Heart left ventricle (tissue), 13 donors: ENCODE measurements at regions not wholly inside any gene's neighbourhood (a gene's known extent, or its start where the extent isn't known, plus 50 kb on each side); places are given as distances from the start of the nearest gene placed in this dataset.

Experiments used
- POLR2A ChIP-seq, 2 donors: fragments of 450-650 bp; IDR thresholded peaks; one replicate each; pipeline ENCODE4 v1.6.1; 2017; ENCODE audit warnings: antibody characterized with exemption in 2 of 2, mild to moderate bottlenecking in 2 of 2, moderate library complexity in 2 of 2
- TF ChIP-seq, protein P1 (sequence below), 12 donors: fragments of 200-600 bp; sonication (generic) in 4 of 12; IDR thresholded peaks; one replicate each; pipeline versions ENCODE4 v1.5.0 to v1.8.0; 2018 to 2022; ENCODE audit warnings: antibody characterized with exemption in 12 of 12, mild to moderate bottlenecking in 5 of 12
- donor health status: ischemic (EF 13 %, LVEDD 7.1; RV severe dilation, severe dysfunction).
- donor health status: DM: no; HTN: yes; CAD: no.
- donor health status: DM: no; HTN: no; CAD: no.
- donor health status: ischemic (EF 25% LVEDD 6.9; RV normal size, moderate dysfunction).
- donor health status: ischemic (EF 25% LVEDD 5.7; RV mildly dilated, moderate dysfunction).
- donor health status: ischemic (EF 35%, LVEDD 5.7; RV mildly dilated, moderate dysfunction).
- donor health status: nonischemic (EF 11% LVEDD 7.7; RV severe dilation, severe dysfunction).
- donor health status: DM: yes; HTN: yes; CAD: no.
- donor health status: PGD.
- donor health status: ischemic (EF 29% LVEDD 5.4; RV normal size, mild dysfunction).
- donor health status: nonischemic (EF 23%, LVEDD 6.1; RV moderate dilation, normal function).

DNA sequence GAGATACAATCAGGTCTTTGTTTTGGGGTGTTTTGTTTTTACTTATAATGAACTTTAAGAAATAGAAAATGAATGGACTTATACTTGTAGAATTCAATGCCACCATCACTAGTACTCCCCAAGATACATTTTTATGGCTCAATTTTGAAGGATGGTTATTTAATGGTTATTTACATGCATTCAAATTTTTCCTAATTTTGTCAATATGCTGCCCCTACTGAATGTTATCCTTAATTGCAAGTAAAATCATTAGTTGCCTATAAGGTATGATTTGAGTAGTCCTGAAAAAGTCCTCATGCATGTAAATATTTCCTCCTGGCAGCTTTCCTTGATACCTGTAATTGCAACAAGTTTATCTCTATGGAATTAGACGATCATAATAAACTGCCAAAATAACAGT is 391.2 kb downstream of the BCAT1 start:
- TF ChIP-seq, protein P1, sequence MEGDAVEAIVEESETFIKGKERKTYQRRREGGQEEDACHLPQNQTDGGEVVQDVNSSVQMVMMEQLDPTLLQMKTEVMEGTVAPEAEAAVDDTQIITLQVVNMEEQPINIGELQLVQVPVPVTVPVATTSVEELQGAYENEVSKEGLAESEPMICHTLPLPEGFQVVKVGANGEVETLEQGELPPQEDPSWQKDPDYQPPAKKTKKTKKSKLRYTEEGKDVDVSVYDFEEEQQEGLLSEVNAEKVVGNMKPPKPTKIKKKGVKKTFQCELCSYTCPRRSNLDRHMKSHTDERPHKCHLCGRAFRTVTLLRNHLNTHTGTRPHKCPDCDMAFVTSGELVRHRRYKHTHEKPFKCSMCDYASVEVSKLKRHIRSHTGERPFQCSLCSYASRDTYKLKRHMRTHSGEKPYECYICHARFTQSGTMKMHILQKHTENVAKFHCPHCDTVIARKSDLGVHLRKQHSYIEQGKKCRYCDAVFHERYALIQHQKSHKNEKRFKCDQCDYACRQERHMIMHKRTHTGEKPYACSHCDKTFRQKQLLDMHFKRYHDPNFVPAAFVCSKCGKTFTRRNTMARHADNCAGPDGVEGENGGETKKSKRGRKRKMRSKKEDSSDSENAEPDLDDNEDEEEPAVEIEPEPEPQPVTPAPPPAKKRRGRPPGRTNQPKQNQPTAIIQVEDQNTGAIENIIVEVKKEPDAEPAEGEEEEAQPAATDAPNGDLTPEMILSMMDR (IDR thresholded peaks at IDR 0.05), result no peak
- TF ChIP-seq POLR2A (IDR thresholded peaks at IDR 0.05), result no peak
